GM12864 (cell line): ENCODE measurements at regions not wholly inside any gene's neighbourhood (a gene's known extent, or its start where the extent isn't known, plus 50 kb on each side); places are given as distances from the start of the nearest gene placed in this dataset.

ENCODE experiments used
- DNase-seq: peaks from one replicate; pipeline ENCODE4 v3.0.0-alpha.2; 2011; ENCODE audit warnings: low read depth
- H3K4me3 ChIP-seq: 2 replicates; pipeline ENCODE4 v1.5.1; 2011; ENCODE audit warnings: mild to moderate bottlenecking, low read depth, low read length, control low read depth
- TF ChIP-seq, protein P1 (sequence below): IDR thresholded peaks from 2 replicates; pipeline ENCODE4 v1.5.1; 2011; ENCODE audit warnings: low read depth, mild to moderate bottlenecking, moderate library complexity, low read length, control low read depth, inconsistent platforms; ENCODE audit errors: missing control alignments

DNA sequence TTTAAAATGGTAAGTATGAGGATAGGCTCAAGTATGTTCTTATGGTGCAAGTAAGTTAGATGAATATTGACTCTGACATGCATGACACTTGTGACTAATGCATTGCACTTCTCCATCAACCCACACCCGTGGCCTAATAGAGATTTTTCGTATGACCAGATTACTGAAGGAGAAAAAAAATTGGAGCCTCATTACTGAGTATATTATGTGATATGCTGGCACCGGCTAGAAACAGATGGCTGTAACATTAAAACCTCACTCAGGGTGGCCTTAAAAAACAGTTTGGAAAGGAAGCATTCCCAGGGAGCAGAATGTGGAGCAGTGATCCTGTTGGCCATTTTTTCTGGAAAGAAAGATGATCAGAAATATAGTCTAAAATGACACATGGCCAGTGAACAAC is 766.4 kb downstream of the PRELID2 start:
- DNase-seq: no peak

DNA sequence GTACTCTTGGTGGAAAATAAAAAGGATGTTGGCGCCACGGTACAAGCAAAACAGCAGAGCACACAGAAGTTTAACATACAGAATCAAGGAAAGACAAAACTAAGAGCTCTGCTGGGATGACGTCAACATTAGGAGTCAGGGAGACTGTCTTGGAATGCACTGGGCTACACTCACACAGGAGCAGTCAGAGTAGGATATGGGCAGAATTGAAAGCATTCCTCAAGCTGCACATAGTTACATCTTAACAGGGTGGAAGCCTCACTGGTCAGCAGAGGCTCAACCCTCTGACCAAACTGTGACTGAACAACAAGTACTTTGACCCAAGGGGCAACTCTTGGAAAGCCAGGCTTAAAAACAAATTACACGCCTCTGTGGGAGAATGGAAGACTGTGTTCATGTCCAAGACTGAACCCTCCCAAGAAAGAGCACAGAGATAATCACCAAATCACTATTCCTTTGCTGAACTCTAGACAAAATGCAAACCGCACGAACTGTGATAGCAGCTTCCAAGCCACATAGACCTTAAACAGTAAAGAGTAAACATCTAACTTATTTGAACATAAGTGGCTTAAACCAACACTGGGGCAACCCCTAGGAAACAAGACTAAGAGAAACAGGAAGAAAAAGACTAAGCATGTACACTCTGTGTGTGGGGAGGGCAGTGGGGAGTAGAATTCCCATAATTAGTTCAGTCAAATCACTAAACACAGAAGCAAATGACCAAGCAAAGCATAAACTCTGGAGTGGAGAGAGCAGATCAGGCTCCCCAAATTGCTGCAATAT is 772.7 kb downstream of the PRELID2 start:
- no peak for DNase-seq
- TF ChIP-seq, protein P1, sequence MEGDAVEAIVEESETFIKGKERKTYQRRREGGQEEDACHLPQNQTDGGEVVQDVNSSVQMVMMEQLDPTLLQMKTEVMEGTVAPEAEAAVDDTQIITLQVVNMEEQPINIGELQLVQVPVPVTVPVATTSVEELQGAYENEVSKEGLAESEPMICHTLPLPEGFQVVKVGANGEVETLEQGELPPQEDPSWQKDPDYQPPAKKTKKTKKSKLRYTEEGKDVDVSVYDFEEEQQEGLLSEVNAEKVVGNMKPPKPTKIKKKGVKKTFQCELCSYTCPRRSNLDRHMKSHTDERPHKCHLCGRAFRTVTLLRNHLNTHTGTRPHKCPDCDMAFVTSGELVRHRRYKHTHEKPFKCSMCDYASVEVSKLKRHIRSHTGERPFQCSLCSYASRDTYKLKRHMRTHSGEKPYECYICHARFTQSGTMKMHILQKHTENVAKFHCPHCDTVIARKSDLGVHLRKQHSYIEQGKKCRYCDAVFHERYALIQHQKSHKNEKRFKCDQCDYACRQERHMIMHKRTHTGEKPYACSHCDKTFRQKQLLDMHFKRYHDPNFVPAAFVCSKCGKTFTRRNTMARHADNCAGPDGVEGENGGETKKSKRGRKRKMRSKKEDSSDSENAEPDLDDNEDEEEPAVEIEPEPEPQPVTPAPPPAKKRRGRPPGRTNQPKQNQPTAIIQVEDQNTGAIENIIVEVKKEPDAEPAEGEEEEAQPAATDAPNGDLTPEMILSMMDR: no peak
- H3K4me3 ChIP-seq: no peak overlapping the region

More for the DNA sequence above, 766.4 kb downstream of the PRELID2 start:
- TF ChIP-seq, protein P1: no peak
- H3K4me3 ChIP-seq: no peak overlapping the region

DNA sequence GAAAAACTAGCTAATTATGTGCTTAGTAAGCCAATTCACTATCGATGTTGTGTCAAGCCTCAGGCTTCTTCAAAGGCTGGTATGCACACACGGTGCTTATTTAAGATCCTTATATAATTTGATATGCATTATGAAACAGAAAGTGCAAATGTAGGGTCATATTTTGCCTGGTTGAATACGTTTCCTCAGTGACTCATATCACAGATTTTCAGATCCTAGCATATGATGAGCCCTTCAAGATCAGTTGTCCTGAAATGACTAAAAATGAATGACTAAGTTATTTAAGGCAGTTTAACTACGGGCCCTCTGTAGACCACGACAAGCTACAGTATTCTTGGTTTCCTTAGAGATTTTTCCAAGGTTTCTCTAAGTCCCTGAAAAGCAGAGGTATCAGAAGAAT is 778.3 kb downstream of the PRELID2 start:
- TF ChIP-seq, protein P1: no peak
- peak; percentile 31 for DNase-seq
- no peak overlapping the region for H3K4me3 ChIP-seq

DNA sequence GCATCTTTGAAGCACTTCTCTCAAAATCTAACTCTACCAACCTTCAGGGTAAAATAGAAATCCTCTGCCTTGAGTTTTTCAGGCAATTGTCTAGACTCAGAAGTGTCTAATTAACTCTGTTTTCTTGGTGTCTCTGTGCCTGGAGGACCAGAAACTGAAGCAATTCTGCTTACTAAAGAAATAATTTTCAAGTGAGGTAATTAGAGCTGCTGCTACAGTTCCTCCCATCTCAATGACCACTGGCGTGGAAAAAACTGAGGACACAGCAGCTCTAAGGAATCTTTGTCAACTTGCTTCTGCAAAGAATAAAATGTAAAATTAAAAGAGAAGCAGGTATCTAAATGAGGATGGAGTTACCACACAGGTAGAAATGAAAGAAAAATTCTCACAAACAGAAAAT is 785.0 kb downstream of the PRELID2 start:
- H3K4me3 ChIP-seq: no peak overlapping the region
- TF ChIP-seq, protein P1: no peak
- no peak for DNase-seq

DNA sequence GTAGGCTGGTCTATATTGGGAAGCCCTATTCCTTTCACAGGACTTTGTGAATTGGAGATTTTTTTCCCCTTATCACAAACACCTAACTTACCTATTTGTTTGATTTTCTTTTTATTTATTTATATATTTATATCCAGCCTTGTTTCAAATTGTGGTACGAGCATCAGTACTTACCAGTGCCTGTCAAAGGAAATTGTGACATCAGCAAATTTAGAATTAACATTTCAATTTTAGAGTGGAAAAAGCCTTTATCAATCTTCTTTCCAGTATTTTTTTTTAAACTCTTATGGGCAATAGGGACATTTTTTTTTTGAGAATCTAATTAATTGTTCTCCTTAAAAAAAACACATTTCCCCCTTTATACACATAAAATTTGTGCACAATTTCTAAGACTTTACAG is 790.2 kb downstream of the PRELID2 start:
- TF ChIP-seq, protein P1: no peak
- no peak overlapping the region for H3K4me3 ChIP-seq
- DNase-seq: no peak

DNA sequence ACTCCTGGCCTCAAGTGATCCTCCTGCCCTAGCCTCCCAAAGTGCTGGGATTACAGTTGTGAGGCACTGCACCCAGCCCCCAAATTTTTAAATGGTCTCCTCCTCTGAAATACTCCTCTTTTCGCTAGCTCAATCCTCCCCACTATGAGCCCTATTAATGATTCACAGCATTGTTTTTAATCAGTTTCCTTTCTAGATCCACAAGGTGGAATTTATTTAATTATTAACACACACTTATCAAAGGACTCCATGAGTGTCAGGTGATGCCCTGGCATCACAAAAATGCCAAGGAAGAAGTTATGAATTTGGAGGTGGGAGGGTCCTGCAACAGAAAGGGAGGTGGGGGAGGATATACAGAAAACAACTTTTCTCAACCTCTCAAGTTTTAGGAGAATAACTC is 806.5 kb downstream of the PRELID2 start:
- TF ChIP-seq, protein P1: no peak
- DNase-seq: no peak
- H3K4me3 ChIP-seq: no peak overlapping the region

DNA sequence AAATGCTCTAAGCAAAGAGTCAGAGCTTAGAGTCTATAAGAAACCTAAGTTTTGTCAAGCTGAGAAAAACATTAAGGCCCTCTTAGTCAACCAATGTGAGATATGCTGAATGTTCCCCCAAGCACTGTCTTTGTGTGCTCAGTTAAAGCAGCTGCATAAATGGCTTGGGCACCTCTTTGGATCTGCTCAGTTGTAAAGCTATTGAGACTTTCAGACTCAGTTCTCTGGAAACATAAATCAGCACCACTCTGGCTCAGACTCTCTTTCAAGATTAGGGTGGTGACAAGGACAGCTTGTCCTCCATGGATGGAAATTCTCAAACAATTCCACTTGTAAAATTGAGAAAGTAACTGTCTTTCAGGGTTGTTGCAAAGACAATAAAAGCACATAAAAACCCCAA is 807.9 kb downstream of the PRELID2 start:
- no peak for DNase-seq
- no peak overlapping the region for H3K4me3 ChIP-seq
- TF ChIP-seq, protein P1: no peak
